Fibroblast of lung (primary cell): ENCODE measurements at regions not wholly inside any gene's neighbourhood (a gene's known extent, or its start where the extent isn't known, plus 50 kb on each side); places are given as distances from the start of the nearest gene placed in this dataset.

Experiments used
- EZH2 ChIP-seq: IDR thresholded peaks from 2 replicates; pipeline ENCODE4 v1.5.1; 2012; ENCODE audit warnings: low read length, control low read depth, mild to moderate bottlenecking; ENCODE audit errors: missing control alignments
- TF ChIP-seq, protein P1 (sequence below), 2 donors: IDR thresholded peaks in 1 of 2; conservative IDR thresholded peaks in 1 of 2; 1 replicate in 1 of 2; 2 replicates in 1 of 2; pipeline ENCODE4 v1.5.1; 2011 to 2012; ENCODE audit warnings: low read length in 2 of 2, control low read depth in 1 of 2, inconsistent platforms in 1 of 2, low read depth in 1 of 2, mild to moderate bottlenecking in 1 of 2

DNA sequence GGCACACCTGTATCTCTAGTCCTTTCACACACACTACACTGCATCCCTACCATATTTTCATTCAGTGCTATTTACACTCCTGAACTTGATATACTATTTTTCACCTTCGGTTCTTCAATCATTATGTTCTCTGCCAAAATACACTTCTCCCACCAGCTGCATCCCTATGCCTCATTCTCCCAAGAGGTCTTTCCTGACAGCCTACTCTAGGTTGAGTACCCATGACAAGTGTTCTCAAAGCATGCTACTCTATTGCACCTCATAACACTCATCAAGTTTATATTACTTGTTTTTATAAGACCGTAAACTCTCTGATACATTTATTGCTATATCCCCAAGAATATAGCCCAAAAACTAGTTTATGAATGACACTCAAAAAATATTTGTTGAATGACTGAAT, 549.5 kb downstream of the PYDC2 start:
- TF ChIP-seq, protein P1, sequence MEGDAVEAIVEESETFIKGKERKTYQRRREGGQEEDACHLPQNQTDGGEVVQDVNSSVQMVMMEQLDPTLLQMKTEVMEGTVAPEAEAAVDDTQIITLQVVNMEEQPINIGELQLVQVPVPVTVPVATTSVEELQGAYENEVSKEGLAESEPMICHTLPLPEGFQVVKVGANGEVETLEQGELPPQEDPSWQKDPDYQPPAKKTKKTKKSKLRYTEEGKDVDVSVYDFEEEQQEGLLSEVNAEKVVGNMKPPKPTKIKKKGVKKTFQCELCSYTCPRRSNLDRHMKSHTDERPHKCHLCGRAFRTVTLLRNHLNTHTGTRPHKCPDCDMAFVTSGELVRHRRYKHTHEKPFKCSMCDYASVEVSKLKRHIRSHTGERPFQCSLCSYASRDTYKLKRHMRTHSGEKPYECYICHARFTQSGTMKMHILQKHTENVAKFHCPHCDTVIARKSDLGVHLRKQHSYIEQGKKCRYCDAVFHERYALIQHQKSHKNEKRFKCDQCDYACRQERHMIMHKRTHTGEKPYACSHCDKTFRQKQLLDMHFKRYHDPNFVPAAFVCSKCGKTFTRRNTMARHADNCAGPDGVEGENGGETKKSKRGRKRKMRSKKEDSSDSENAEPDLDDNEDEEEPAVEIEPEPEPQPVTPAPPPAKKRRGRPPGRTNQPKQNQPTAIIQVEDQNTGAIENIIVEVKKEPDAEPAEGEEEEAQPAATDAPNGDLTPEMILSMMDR (conservative IDR thresholded peaks at IDR 0.05 in 1 of 2, IDR thresholded peaks at IDR 0.05 in 1 of 2; ENCODE audit: low read depth in 1 of 2, low read length in 2 of 2) = no peak
- TF ChIP-seq EZH2 = no peak
